ENCODE measurements at regions not wholly inside any gene's neighbourhood (a gene's known extent, or its start where the extent isn't known, plus 50 kb on each side); places are given as distances from the start of the nearest gene placed in this dataset.
"Not testable (repeated sequence)": the region's sequence is repeated elsewhere in the genome, so short reads cannot be mapped to it uniquely, and the experiment has no call there.

GRCh38 chr3:22730701-22731100, 472.4 kb upstream of the UBE2E2 start:
- intact Hi-C loops (cut with DNase I): no loop called here
- ATAC-seq: no peak
- no peak for DNase-seq (ENCODE audit: missing footprints)

- ATAC-seq: no peak
- no peak for DNase-seq (ENCODE audit: missing footprints)
- intact Hi-C loops (cut with DNase I): no loop called here
Observed at GRCh38 chr3:22731901-22732300, 471.2 kb upstream of the UBE2E2 start.

- intact Hi-C loops (cut with DNase I): no loop called here
- no peak for DNase-seq (ENCODE audit: missing footprints)
Observed at GRCh38 chr3:22732641-22733040, 470.5 kb upstream of the UBE2E2 start.

GRCh38 chr3:22734207-22734606, 468.9 kb upstream of the UBE2E2 start:
- no peak for ATAC-seq
- intact Hi-C loops (cut with DNase I): no loop called here
- no peak for DNase-seq (ENCODE audit: missing footprints)

More at GRCh38 chr3:22732641-22733040, 470.5 kb upstream of the UBE2E2 start:
- ATAC-seq: no peak

- no peak for ATAC-seq
- intact Hi-C loops (cut with DNase I): no loop called here
- DNase-seq (ENCODE audit: missing footprints): no peak
Observed at GRCh38 chr3:22734756-22735155, 468.4 kb upstream of the UBE2E2 start.

GRCh38 chr3:22735373-22735772, 467.8 kb upstream of the UBE2E2 start:
- ATAC-seq: no peak
- no peak for DNase-seq (ENCODE audit: missing footprints)
- intact Hi-C loops (cut with DNase I): no loop called here

GRCh38 chr3:22743386-22743785, 459.7 kb upstream of the UBE2E2 start:
- ATAC-seq; intact Hi-C loops (cut with DNase I); DNase-seq (ENCODE audit: missing footprints): not testable (repeated sequence)

GRCh38 chr3:22745321-22745720, 457.8 kb upstream of the UBE2E2 start:
- DNase-seq (ENCODE audit: missing footprints): no peak
- ATAC-seq: no peak
- intact Hi-C loops (cut with DNase I): no loop called here

- no peak for DNase-seq (ENCODE audit: missing footprints)
- no peak for ATAC-seq
- intact Hi-C loops (cut with DNase I): no loop called here
Observed at GRCh38 chr3:22746221-22746620, 456.9 kb upstream of the UBE2E2 start.

GRCh38 chr3:22748453-22749045, 454.6 kb upstream of the UBE2E2 start:
- ATAC-seq (no peak), DNase-seq (ENCODE audit: missing footprints) (no peak)
- intact Hi-C loops (cut with DNase I): no loop called here

- DNase-seq (ENCODE audit: missing footprints) (no peak), ATAC-seq (no peak)
- intact Hi-C loops (cut with DNase I): no loop called here
Observed at GRCh38 chr3:22759636-22760310, 443.4 kb upstream of the UBE2E2 start.

- ATAC-seq (no peak), DNase-seq (ENCODE audit: missing footprints) (no peak)
- intact Hi-C loops (cut with DNase I): no loop called here
Observed at GRCh38 chr3:22765679-22766078, 437.4 kb upstream of the UBE2E2 start.

GRCh38 chr3:22777834-22778233, 425.3 kb upstream of the UBE2E2 start:
- no peak for ATAC-seq
- DNase-seq (ENCODE audit: missing footprints): no peak
- intact Hi-C loops (cut with DNase I): no loop called here

GRCh38 chr3:22779737-22780136, 423.4 kb upstream of the UBE2E2 start:
- DNase-seq (ENCODE audit: missing footprints): no peak
- intact Hi-C loops (cut with DNase I): no loop called here
- ATAC-seq: no peak

- no peak for DNase-seq (ENCODE audit: missing footprints)
- intact Hi-C loops (cut with DNase I): no loop called here
- no peak for ATAC-seq
Observed at GRCh38 chr3:22792533-22792932, 410.6 kb upstream of the UBE2E2 start.

GRCh38 chr3:22795917-22796316, 407.2 kb upstream of the UBE2E2 start:
- ATAC-seq (no peak), DNase-seq (ENCODE audit: missing footprints) (no peak)
- intact Hi-C loops (cut with DNase I): no loop called here

GRCh38 chr3:22798461-22798860, 404.7 kb upstream of the UBE2E2 start:
- intact Hi-C loops (cut with DNase I): no loop called here
- ATAC-seq (no peak), DNase-seq (ENCODE audit: missing footprints) (no peak)

- DNase-seq (ENCODE audit: missing footprints): no peak
- intact Hi-C loops (cut with DNase I): no loop called here
- no peak for ATAC-seq
Observed at GRCh38 chr3:22819209-22819608, 383.9 kb upstream of the UBE2E2 start.

- ATAC-seq (no peak), DNase-seq (ENCODE audit: missing footprints) (no peak)
- intact Hi-C loops (cut with DNase I): no loop called here
Observed at GRCh38 chr3:22835041-22835440, 368.1 kb upstream of the UBE2E2 start.

- DNase-seq (ENCODE audit: missing footprints) (no peak), ATAC-seq (no peak)
- intact Hi-C loops (cut with DNase I): no loop called here
Observed at GRCh38 chr3:22836131-22836530, 367.0 kb upstream of the UBE2E2 start.

- DNase-seq (ENCODE audit: missing footprints): no peak
- no peak for ATAC-seq
- intact Hi-C loops (cut with DNase I): no loop called here
Observed at GRCh38 chr3:22843854-22844253, 359.3 kb upstream of the UBE2E2 start.
